Activated T-helper 1 cell treated with anti-CD3 and anti-CD28 coated beads, Interleukin-12 subunit alpha, Interleukin-12 subunit beta, Interleukin-2, Interleukin-4 antibody, amounts not matched to agents 30 ng/mL and 10 ng/mL and 1 ng/mL, durations not matched to agents 14 hours and 24 hours and 36 hours (primary cell): ENCODE measurements at regions not wholly inside any gene's neighbourhood (a gene's known extent, or its start where the extent isn't known, plus 50 kb on each side); places are given as distances from the start of the nearest gene placed in this dataset.

Source experiments
- DNase-seq: peaks from one replicate; pipeline ENCODE4 v3.0.0; 2021; ENCODE audit warnings: low spot score
- H3K27ac Mint-ChIP-seq: one replicate; pipeline ENCODE4 v1.8.0; 2021; ENCODE audit warnings: mild to moderate bottlenecking, mixed read lengths
- H3K27me3 Mint-ChIP-seq: one replicate; pipeline ENCODE4 v1.8.0; 2022; ENCODE audit warnings: mild to moderate bottlenecking, moderate library complexity, mixed read lengths; ENCODE audit not compliant: insufficient read depth
- H3K36me3 Mint-ChIP-seq: one replicate; pipeline ENCODE4 v1.8.0; 2021; ENCODE audit warnings: low read depth, mixed read lengths
- H3K4me1 Mint-ChIP-seq: one replicate; pipeline ENCODE4 v1.8.0; 2021; ENCODE audit warnings: low read depth, mixed read lengths
- H3K4me3 Mint-ChIP-seq: one replicate; pipeline ENCODE4 v1.8.0; 2021; ENCODE audit warnings: mild to moderate bottlenecking, moderate library complexity, mixed read lengths
- H3K9me3 Mint-ChIP-seq: one replicate; pipeline ENCODE4 v1.8.0; 2021; ENCODE audit warnings: mixed read lengths
- intact Hi-C: fragments of 100-400 bp; cut with micrococcal nuclease; formaldehyde crosslinking; loops from one replicate; pipeline ENCODE4 v1.15.1; 2024

DNA sequence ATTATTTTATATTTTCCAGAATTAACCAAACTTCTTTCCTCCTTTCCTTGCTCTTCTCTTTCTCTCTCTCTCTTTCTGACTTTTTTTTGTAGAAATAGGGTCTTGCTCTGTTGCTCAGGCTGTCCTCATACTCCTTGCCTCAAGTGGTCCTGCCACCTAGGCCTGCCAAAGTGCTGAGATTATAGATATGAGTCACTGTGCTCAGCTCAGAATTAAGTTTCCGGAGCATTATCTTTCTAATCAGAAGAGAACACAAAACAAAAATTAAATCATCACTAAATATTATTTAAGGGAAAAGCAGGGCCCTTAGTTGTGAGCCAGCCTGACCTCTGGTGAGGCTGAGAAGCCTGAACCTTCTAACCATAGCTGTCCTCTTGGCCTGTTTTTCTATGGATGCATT lies 168.2 kb downstream of the SOX2 start:
- no peaks in the 10 kb centered on the region for H3K36me3 Mint-ChIP-seq
- intact Hi-C loops = no loop called here
- DNase-seq = no peak
- H3K27me3 Mint-ChIP-seq = no peaks in the 10 kb centered on the region
- no peak overlapping the region for H3K4me3 Mint-ChIP-seq
- H3K4me1 Mint-ChIP-seq = no peaks in the 10 kb centered on the region
- no peak overlapping the region for H3K27ac Mint-ChIP-seq
- no peaks in the 10 kb centered on the region for H3K9me3 Mint-ChIP-seq

DNA sequence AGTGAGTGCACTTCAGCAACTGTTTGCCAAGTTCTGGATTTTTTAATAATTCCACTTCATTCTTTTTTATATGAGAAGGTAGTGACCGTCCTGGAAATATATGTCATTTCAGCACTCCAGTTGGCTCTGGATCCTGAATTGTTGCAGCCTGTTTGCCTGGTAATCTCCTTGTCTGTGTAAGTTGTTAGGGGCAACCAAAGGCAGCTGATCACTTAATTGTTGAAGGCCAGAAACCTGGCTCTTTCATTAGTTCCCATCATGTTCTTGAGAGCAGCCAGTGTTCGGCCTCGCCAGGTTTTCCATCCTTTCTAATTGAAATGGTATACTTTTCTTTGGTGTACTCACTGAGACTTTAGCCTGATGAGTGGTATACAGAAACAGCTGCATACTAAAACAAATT lies 168.6 kb downstream of the SOX2 start:
- Mint-ChIP-seq H3K4me1 (no peaks in the 10 kb centered on the region), H3K27me3 (no peaks in the 10 kb centered on the region)

DNA sequence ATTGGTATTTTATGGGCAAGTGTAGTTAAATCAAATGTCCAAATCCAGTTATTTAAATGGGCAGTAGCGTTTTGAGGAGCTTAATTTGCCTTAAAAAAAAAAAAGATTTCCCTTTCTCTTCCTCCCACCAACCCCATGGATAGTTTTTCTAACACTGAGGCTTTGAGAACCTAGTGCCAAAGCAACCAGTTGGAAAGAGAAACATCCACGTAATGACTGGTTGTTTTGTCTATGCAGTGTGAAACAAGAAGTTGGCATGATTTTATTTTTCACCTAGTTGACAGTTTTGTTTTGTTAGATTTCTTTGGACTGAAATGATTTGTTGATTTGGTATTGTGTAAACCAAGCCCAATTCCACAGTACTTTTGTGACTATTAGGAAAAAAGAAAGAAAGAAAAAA lies 170.0 kb downstream of the SOX2 start:
- no peaks in the 10 kb centered on the region for H3K4me1 Mint-ChIP-seq
- H3K36me3 Mint-ChIP-seq = no peaks in the 10 kb centered on the region
- no peaks in the 10 kb centered on the region for H3K27me3 Mint-ChIP-seq
- intact Hi-C loops = no loop called here
- H3K4me3 Mint-ChIP-seq = no peak overlapping the region
- no peak overlapping the region for H3K27ac Mint-ChIP-seq
- H3K9me3 Mint-ChIP-seq = no peaks in the 10 kb centered on the region
- no peak for DNase-seq

More for the DNA sequence above, 168.6 kb downstream of the SOX2 start:
- intact Hi-C loops = no loop called here
- no peaks in the 10 kb centered on the region for H3K36me3 Mint-ChIP-seq
- no peak overlapping the region for H3K4me3 Mint-ChIP-seq
- H3K9me3 Mint-ChIP-seq = no peaks in the 10 kb centered on the region
- H3K27ac Mint-ChIP-seq = no peak overlapping the region
- DNase-seq = no peak

DNA sequence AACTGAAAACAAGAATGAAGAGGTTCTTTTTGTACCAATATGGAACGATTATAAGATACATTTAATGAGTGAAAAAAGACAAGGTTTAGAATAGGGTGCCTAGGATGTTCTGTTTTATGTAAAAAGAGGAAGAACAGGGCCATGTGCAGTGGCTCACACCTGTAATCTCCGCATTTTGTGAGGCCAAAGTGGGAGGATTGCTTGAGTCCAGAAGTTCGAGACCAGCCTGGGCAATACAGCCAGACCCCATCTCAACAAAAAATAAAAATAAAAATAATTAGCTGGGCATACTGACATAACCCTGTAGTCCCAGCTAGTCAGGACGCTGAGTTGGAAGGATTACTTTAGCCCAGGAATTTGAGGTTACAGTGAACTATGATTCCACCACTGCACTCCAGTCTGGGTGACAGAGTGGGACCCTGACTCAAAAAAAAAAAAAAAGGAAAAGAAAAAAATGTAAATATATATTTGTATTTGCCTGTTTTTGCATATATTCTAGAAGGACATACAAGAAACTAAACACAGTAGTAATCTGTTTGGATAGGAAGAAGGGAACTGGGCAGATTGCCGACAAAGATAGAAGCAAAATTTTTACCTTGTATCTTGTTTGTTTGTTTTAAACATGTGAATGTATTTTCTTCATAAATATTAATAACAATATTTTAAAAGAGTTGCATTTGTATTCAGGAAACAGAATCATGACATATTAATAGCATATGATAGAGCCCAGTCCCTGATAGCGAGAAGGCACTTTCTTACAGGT lies 174.3 kb downstream of the SOX2 start:
- Mint-ChIP-seq H3K27ac (no peak overlapping the region), H3K4me1 (no peaks in the 10 kb centered on the region), H3K4me3 (no peak overlapping the region), H3K36me3 (no peaks in the 10 kb centered on the region), H3K27me3 (no peaks in the 10 kb centered on the region), H3K9me3 (no peaks in the 10 kb centered on the region)
- DNase-seq = no peak
- intact Hi-C loops = no loop called here

DNA sequence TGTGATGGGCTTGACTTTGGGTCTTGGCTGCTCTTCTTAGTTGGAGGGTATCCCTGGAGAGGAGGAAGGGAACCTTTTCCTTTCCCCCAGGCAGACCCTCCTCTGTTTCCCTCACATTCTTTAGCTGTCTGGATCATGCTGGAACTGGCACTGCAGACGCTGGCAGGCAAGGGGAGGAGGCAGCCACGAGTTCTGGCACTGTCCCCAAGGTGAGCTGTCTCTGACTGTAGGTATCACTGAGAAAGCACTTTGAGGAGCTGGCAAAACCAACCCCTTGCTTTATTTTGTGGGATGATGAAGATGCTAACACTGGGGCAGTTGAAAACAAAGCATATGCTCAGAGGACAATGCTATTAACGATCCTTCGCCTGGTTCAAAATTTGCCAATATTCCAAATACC lies 175.0 kb downstream of the SOX2 start:
- H3K27me3 Mint-ChIP-seq = no peaks in the 10 kb centered on the region
- no peak for DNase-seq
- no peaks in the 10 kb centered on the region for H3K4me1 Mint-ChIP-seq
- intact Hi-C loops = no loop called here
- no peak overlapping the region for H3K27ac Mint-ChIP-seq
- H3K36me3 Mint-ChIP-seq = no peaks in the 10 kb centered on the region
- H3K4me3 Mint-ChIP-seq = no peak overlapping the region
- no peaks in the 10 kb centered on the region for H3K9me3 Mint-ChIP-seq

DNA sequence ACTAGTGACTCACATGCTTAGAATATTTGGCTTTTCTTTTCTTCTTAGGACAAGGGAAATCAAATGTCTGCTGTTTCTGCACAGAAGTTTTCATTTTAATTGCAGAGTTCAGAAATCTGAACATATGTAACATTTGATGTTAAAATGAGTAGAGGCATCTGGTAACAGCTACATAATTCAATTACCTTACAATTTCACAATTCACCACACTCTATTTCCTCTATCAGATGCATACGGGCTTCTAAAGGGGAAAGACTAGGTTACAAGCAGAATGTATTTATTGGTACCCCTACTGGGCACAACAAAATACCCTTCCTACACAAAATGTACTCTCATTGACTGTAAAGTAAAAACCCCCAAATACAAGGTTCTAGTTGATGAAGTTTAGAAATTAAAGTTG lies 176.0 kb downstream of the SOX2 start:
- Mint-ChIP-seq H3K4me3 (no peak overlapping the region), H3K9me3 (no peaks in the 10 kb centered on the region), H3K27me3 (no peaks in the 10 kb centered on the region), H3K4me1 (no peaks in the 10 kb centered on the region), H3K36me3 (no peaks in the 10 kb centered on the region), H3K27ac (no peak overlapping the region)
- DNase-seq = no peak
- intact Hi-C loops = no loop called here

DNA sequence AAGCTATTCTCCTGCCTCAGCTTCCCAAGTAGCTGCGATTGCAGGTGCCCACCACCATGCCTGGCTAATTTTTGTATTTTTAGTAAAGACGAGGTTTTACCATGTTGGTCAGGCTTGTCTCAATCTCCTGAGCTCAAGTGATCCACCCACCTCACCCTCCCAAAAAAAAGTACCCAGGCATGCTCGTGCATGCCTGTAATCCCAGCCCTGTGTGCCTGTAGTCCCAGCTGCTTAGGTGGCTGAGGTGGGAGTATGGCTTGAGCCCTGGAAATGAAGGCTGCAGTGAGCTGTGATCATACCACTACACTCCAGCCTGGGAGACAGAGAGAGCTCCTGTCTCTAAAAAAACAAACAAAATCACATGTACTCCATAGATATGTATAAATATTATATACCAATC lies 176.5 kb downstream of the SOX2 start:
- no peaks in the 10 kb centered on the region for H3K27me3 Mint-ChIP-seq
- DNase-seq = no peak
- H3K9me3 Mint-ChIP-seq = no peaks in the 10 kb centered on the region
- intact Hi-C loops = no loop called here
- no peaks in the 10 kb centered on the region for H3K36me3 Mint-ChIP-seq
- H3K4me3 Mint-ChIP-seq = no peak overlapping the region
- no peaks in the 10 kb centered on the region for H3K4me1 Mint-ChIP-seq
- no peak overlapping the region for H3K27ac Mint-ChIP-seq

DNA sequence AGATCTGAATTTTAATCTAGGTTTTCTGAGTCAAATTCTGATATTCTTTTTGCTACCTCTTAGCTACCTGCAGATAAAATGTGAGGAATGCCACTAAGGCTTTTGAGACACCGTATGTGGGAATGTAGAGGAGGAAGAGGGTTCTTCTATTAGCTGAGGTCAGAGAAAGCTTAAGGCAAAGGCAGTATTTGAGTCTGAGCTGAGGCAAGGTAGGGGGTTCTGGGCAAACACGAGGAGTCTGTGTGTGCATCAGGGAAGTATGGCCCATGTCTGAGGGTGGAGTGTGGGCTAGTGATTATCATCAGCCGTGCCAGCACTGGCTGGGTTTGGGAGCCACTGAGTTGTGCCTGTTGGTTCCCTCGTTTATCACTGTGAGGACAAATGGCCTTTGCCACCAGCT lies 181.1 kb downstream of the SOX2 start:
- H3K4me1 Mint-ChIP-seq = no peaks in the 10 kb centered on the region
- H3K9me3 Mint-ChIP-seq = no peaks in the 10 kb centered on the region
- H3K36me3 Mint-ChIP-seq = no peaks in the 10 kb centered on the region
- DNase-seq = no peak
- no peak overlapping the region for H3K4me3 Mint-ChIP-seq
- intact Hi-C loops = no loop called here
- no peak overlapping the region for H3K27ac Mint-ChIP-seq
- no peaks in the 10 kb centered on the region for H3K27me3 Mint-ChIP-seq

DNA sequence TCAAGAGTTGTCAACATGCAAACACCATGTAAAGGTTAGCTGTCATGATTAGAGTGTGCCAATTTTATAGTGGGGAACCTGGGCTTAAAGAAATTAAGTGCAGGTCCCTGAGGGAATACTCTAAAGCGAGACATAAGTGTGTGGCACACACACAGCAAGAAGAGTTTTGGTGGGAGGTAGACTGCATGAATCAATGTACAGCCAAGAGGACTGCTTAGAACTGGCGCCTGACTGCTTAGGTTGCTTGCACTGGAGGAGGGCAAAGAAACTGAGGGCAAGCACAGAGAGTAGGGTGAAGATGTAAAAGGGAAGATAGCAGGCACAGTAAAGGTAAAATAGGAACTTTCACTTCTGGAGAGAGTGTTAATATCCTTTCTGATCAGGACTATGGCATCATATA lies 184.9 kb downstream of the SOX2 start:
- DNase-seq = no peak
- intact Hi-C loops = no loop called here
- no peaks in the 10 kb centered on the region for H3K36me3 Mint-ChIP-seq
- no peak overlapping the region for H3K4me3 Mint-ChIP-seq
- H3K27me3 Mint-ChIP-seq = no peaks in the 10 kb centered on the region
- H3K9me3 Mint-ChIP-seq = no peaks in the 10 kb centered on the region
- no peak overlapping the region for H3K27ac Mint-ChIP-seq
- H3K4me1 Mint-ChIP-seq = no peaks in the 10 kb centered on the region

DNA sequence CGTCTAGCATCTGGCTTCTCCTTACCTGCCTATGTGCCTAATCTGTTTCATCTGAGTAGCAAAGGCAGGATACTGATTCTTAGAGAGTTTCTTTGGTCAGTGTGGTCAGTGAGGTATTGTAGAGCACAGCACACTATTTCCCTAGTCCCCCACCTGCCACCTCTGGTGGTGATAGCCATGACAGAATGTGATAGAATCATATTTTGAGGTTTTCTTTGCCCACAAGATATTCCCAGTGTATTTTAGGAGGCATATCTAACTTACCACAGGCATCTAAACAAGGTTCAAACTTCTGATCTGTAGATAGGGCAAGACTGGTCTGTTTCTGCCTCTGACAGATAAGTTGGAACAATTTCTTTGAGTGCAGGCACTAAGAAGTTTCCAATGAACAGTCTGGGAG lies 188.0 kb downstream of the SOX2 start:
- intact Hi-C loops = no loop called here
- Mint-ChIP-seq H3K27ac (no peak overlapping the region), H3K36me3 (no peaks in the 10 kb centered on the region), H3K27me3 (no peaks in the 10 kb centered on the region), H3K4me1 (no peaks in the 10 kb centered on the region), H3K4me3 (no peak overlapping the region), H3K9me3 (no peaks in the 10 kb centered on the region)
- DNase-seq = no peak

DNA sequence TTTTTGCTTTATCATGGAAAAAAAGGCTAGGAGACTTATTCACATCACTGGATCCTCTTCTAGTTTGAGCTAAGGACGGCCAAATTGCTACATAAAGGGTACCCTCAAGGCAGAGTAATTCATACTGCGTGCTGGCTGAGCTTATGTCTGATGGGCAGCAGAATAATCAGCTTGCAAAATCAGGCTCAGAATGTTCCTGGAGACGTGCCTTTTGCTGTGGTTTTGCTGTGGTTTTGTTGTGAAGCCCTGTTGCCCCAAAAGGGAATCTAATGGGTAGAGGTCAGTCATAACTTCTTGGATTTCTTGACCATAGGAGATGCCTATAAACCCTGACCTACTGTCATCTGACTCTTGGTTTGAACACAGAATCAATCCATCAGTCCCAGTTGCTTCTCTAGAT lies 189.9 kb downstream of the SOX2 start:
- no peaks in the 10 kb centered on the region for H3K27me3 Mint-ChIP-seq
- no peaks in the 10 kb centered on the region for H3K9me3 Mint-ChIP-seq
- H3K36me3 Mint-ChIP-seq = no peaks in the 10 kb centered on the region
- H3K4me3 Mint-ChIP-seq = no peak overlapping the region
- H3K4me1 Mint-ChIP-seq = no peaks in the 10 kb centered on the region
- no peak overlapping the region for H3K27ac Mint-ChIP-seq
- DNase-seq = no peak
- intact Hi-C loops = no loop called here

DNA sequence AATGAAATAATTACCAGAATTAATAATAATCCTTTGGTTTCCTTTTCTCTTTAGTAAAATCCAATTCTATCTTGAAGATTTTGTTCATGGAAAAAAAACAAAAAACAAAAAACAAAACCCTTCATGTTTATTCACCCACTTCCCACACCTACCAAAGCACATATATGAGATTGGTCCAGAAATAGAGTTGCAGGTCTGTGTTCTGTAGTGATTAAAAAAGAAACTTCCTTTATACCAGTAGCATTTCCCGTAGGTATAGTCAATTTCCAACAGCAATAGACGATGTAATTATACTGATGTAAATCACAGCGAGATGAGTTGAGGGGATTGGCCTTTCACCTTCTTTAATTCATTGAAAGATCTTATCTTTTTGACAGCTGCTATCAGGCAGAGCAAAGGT lies 194.6 kb downstream of the SOX2 start:
- no peaks in the 10 kb centered on the region for H3K27me3 Mint-ChIP-seq
- intact Hi-C loops = no loop called here
- H3K4me1 Mint-ChIP-seq = no peaks in the 10 kb centered on the region
- no peak overlapping the region for H3K27ac Mint-ChIP-seq
- H3K36me3 Mint-ChIP-seq = no peaks in the 10 kb centered on the region
- H3K9me3 Mint-ChIP-seq = no peaks in the 10 kb centered on the region
- no peak overlapping the region for H3K4me3 Mint-ChIP-seq
- DNase-seq = no peak

DNA sequence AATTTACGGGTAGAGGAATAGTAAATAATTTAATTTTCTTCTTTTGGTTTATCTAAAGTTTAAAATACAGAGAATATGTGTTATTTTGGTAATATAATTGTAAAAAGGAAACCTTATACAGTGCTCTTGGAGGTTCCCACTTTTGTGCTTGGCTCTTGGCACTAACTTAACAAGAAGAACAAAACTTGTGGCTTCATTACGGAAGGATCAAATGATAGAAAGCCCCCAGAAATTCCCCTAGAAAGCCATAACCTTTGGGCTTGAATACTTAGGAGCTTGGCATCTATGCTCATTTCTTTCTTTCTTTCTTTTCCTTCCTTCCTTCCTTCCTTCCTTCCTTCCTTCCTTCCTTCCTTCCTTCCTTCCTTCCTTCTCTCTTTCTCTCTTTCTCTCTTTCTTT lies 197.5 kb downstream of the SOX2 start:
- Mint-ChIP-seq H3K36me3 (no peaks in the 10 kb centered on the region), H3K9me3 (no peaks in the 10 kb centered on the region), H3K27ac (no peak overlapping the region), H3K4me3 (no peak overlapping the region), H3K4me1 (no peaks in the 10 kb centered on the region), H3K27me3 (no peaks in the 10 kb centered on the region)
- intact Hi-C loops = no loop called here
- DNase-seq = no peak

DNA sequence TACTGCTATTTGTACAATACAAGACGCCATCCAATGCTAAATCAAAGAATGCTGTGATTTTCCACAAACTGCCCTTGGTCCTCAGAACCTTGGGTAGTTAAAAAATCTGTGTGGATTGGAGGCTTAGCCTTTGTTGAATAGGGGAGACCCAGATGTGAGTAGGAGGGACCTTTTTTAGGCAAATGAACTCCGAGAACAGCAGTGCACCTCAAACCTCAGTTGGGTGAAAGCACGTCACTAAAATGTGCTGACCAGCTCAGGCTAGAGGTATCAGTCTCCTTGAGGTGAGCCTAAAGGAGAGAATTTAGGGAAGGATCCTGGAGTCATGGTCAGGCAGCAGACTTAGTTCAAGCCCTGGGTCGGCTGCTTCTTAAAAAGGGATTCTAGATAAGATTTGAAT lies 200.7 kb downstream of the SOX2 start:
- Mint-ChIP-seq H3K9me3 (no peaks in the 10 kb centered on the region), H3K4me3 (no peak overlapping the region), H3K27ac (no peak overlapping the region), H3K4me1 (no peaks in the 10 kb centered on the region), H3K36me3 (no peaks in the 10 kb centered on the region), H3K27me3 (no peaks in the 10 kb centered on the region)
- intact Hi-C loops = no loop called here
- DNase-seq = no peak
